ENCODE measurements at regions not wholly inside any gene's neighbourhood (a gene's known extent, or its start where the extent isn't known, plus 50 kb on each side); places are given as distances from the start of the nearest gene placed in this dataset.

DNA sequence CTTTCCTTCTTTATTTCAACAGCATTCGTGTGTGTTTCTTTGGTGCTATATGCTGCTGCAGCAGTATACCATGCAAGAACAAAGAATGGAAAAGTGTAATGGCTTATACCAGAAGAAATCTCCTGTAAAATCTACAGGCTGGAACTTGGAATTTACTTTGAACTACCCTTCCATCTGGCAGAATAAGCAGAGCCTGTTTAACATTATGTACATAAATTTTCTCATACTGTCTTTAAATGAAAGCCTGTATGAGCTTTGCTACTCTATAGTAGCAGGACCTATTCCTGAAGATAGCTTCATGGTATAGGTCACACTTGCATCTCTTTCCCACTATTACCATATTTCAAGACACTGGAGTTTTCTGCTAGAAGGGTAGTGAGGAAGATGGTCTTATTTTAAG, 522.1 kb upstream of the GHITM start:
- intact Hi-C loops (cut with DNase I), result no loop called here
- Histone ChIP-seq H3K27ac (ENCODE audit: low read depth in 1 of 2, low read length in 2 of 2) (no peak overlapping the region), H3K4me1 (ENCODE audit: control insufficient read depth in 1 of 2, insufficient read depth in 2 of 2, low read length in 2 of 2) (peaks cover 0 to 2% of the 10 kb centered on the region in 2 donors)

DNA sequence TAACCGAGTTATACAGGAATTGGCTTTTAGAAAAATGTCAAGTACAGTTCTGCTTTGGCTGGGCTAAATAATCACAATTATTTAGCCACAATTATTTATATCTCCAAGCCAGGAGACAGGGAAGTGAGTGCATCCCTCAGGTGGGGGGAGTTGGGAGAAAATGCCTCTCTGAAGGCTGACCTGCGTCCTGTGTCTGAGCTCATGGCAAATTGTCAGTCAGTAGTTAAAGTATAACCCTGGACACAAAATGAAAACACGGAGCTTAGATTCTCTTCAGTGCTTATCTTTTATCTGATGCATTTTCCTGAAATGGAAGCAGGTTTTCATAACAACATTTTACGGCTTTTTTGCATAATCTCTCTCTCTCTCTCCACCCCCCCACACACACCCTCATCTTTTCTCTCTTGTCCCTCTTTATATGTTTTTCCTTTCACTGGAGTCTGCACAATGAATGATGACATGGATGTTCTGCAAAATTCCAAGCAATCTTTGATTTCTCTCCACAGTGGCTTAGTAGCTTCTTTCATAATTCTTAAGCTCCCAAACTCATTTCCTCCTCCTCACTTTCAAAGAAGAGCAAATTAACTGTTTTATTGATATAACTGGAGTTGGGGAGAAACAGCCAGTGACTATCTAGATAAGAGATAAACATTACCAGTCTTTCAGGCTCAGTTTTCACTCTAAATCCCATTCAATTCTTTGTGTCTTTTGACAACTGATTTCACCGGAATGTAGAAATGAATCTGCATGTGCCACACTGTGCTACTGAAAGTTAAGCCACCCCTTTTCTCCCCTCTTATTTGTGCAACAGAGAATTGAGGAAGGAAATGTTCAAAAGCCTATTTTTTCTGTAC, 521.4 kb upstream of the GHITM start:
- Histone ChIP-seq H3K36me3 (ENCODE audit: control insufficient read depth in 1 of 2, insufficient read depth in 2 of 2, low read length in 1 of 2) (no peaks in the 10 kb centered on the region), H3K4me1 (ENCODE audit: control insufficient read depth in 1 of 2, insufficient read depth in 2 of 2, low read length in 2 of 2) (no peaks in the 10 kb centered on the region), H3K4me3 (ENCODE audit: low read length in 2 of 2) (no peak overlapping the region), H3K27me3 (ENCODE audit: control insufficient read depth in 1 of 2, insufficient read depth in 2 of 2, low read length in 1 of 2) (no peaks in the 10 kb centered on the region), H3K27ac (ENCODE audit: low read depth in 1 of 2, low read length in 2 of 2) (no peak overlapping the region), H3K9me3 (ENCODE audit: control insufficient read depth, low read length) (no peaks in the 10 kb centered on the region)
- DNase-seq (no peak), ATAC-seq (ENCODE audit: low FRiP score) (no peak)
- WGBS, 2 donors, result 51 to 56% methylated on average over 5 of the region's 5 CpGs
- intact Hi-C loops (cut with DNase I), result no loop called here

More for the DNA sequence above, 522.1 kb upstream of the GHITM start:
- ATAC-seq (ENCODE audit: low FRiP score) (no peak), DNase-seq (no peak)
- WGBS, 2 donors, result 73 to 83% methylated on average over 1 of the region's 1 CpG
- no peaks in the 10 kb centered on the region for H3K36me3 ChIP-seq (ENCODE audit: control insufficient read depth in 1 of 2, insufficient read depth in 2 of 2, low read length in 1 of 2)
- H3K4me3 ChIP-seq (ENCODE audit: low read length in 2 of 2), result no peak overlapping the region
- no peaks in the 10 kb centered on the region for H3K27me3 ChIP-seq (ENCODE audit: control insufficient read depth in 1 of 2, insufficient read depth in 2 of 2, low read length in 1 of 2)
- no peaks in the 10 kb centered on the region for H3K9me3 ChIP-seq (ENCODE audit: control insufficient read depth, low read length)

DNA sequence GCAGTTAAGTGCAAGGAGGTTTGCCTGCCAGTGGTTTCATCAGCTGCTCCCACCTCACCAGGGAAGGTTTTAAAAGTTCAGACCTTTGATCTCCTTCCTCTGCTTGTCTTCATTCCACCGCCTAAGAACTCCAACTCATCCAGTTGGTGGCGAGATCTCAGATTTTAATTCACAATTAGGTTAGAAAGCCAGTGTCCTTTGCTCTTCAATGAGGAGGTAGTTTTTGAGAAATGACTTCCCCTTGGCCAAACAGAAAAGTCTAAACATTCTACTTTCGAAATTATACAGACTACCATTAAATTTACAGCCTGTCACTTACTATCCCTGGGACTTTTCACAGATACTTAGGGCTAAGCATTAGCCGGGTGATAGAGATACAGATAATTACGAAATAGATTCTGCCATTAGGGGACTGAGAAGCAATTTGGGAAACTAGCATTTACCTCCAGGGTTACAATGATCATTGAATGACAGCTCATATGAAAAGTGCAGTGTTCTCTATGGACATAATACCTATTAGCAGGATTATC, 513.4 kb upstream of the GHITM start:
- Histone ChIP-seq H3K27ac (ENCODE audit: low read depth in 1 of 2, low read length in 2 of 2) (no peak overlapping the region), H3K4me3 (ENCODE audit: low read length in 2 of 2) (no peak overlapping the region), H3K4me1 (ENCODE audit: control insufficient read depth in 1 of 2, insufficient read depth in 2 of 2, low read length in 2 of 2) (no peaks in the 10 kb centered on the region), H3K36me3 (ENCODE audit: control insufficient read depth in 1 of 2, insufficient read depth in 2 of 2, low read length in 1 of 2) (no peaks in the 10 kb centered on the region), H3K27me3 (ENCODE audit: control insufficient read depth in 1 of 2, insufficient read depth in 2 of 2, low read length in 1 of 2) (no peaks in the 10 kb centered on the region), H3K9me3 (ENCODE audit: control insufficient read depth, low read length) (no peaks in the 10 kb centered on the region)
- 70 to 79% methylated on average over 5 of the region's 5 CpGs for WGBS, 2 donors
- intact Hi-C loops (cut with DNase I), result no loop called here
- DNase-seq (no peak), ATAC-seq (ENCODE audit: low FRiP score) (no peak)

DNA sequence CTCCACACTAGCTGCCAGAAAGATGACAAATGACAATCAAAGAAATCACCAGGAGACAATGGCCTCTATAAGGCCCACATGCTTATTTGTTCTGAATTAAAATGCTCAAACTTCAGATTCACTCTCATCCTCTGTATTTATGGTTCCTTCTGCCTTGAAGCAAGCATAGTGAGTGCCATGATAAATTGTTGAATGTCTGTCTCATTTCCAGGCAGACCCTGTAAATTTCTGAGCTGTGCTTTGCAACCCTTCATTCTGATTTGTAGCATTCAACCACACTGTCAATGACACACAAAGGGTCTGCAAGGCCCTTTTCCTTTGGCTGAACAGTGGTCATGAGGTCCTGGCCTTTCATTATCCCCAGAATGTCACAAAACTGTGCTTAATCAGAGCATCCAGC, 506.6 kb upstream of the GHITM start:
- no peak for DNase-seq
- no peaks in the 10 kb centered on the region for H3K27me3 ChIP-seq (ENCODE audit: control insufficient read depth in 1 of 2, insufficient read depth in 2 of 2, low read length in 1 of 2)
- ATAC-seq (ENCODE audit: low FRiP score), result no peak
- H3K4me3 ChIP-seq (ENCODE audit: low read length in 2 of 2), result no peak overlapping the region
- no peak overlapping the region for H3K27ac ChIP-seq (ENCODE audit: low read depth in 1 of 2, low read length in 2 of 2)
- no peaks in the 10 kb centered on the region for H3K36me3 ChIP-seq (ENCODE audit: control insufficient read depth in 1 of 2, insufficient read depth in 2 of 2, low read length in 1 of 2)
- intact Hi-C loops (cut with DNase I), result no loop called here
- no peaks in the 10 kb centered on the region for H3K4me1 ChIP-seq (ENCODE audit: control insufficient read depth in 1 of 2, insufficient read depth in 2 of 2, low read length in 2 of 2)
- peaks cover 1% of the 10 kb centered on the region for H3K9me3 ChIP-seq (ENCODE audit: control insufficient read depth, low read length)

DNA sequence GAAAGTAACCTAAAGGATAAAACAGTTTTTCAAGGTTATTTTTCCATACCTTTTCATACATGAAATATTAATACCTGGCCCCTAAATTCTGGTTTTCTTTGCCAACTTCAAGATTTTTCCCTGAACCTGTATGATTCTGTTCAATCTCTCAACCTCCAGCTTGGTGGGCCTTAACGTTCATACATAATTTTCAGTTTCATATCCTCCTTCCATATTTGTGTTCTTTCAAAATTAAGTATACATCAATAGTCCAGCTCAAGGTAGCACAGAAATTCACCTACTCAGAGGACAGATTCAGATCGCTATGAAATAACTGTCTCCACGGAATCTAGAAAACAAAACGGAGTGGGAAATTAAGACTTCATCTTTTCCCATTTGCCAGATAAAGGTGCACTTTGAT, 505.8 kb upstream of the GHITM start:
- Histone ChIP-seq H3K4me3 (ENCODE audit: low read length in 2 of 2) (no peak overlapping the region), H3K27ac (ENCODE audit: low read depth in 1 of 2, low read length in 2 of 2) (no peak overlapping the region), H3K36me3 (ENCODE audit: control insufficient read depth in 1 of 2, insufficient read depth in 2 of 2, low read length in 1 of 2) (no peaks in the 10 kb centered on the region), H3K9me3 (ENCODE audit: control insufficient read depth, low read length) (peaks cover 1% of the 10 kb centered on the region), H3K4me1 (ENCODE audit: control insufficient read depth in 1 of 2, insufficient read depth in 2 of 2, low read length in 2 of 2) (no peaks in the 10 kb centered on the region), H3K27me3 (ENCODE audit: control insufficient read depth in 1 of 2, insufficient read depth in 2 of 2, low read length in 1 of 2) (no peaks in the 10 kb centered on the region)
- no peak for DNase-seq
- WGBS, 2 donors, result 95 to 99% methylated on average over 4 of the region's 4 CpGs
- intact Hi-C loops (cut with DNase I), result no loop called here
- ATAC-seq (ENCODE audit: low FRiP score), result no peak

DNA sequence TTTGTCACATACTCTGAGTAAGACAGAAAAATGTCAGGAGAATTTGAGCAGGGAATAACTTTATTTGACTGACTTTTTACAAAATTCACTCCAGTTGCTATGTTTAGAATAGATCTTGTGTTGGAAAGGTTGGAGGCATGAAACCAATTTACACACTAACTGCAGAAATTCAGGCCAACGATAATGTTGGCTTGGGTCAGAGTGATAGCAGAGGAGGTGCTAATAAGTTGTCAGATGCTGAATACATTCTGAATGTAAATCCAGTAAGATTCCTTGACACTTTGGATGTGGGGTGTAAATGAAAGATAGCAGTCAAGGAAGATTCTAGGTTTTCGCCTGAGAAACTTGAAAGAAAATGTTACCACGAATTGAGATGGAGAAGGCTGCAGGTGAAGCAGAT, 502.5 kb upstream of the GHITM start:
- no peaks in the 10 kb centered on the region for H3K36me3 ChIP-seq (ENCODE audit: control insufficient read depth in 1 of 2, insufficient read depth in 2 of 2, low read length in 1 of 2)
- H3K4me3 ChIP-seq (ENCODE audit: low read length in 2 of 2), result no peak overlapping the region
- no peak for ATAC-seq (ENCODE audit: low FRiP score)
- DNase-seq, result no peak
- no peaks in the 10 kb centered on the region for H3K4me1 ChIP-seq (ENCODE audit: control insufficient read depth in 1 of 2, insufficient read depth in 2 of 2, low read length in 2 of 2)
- no peaks in the 10 kb centered on the region for H3K27me3 ChIP-seq (ENCODE audit: control insufficient read depth in 1 of 2, insufficient read depth in 2 of 2, low read length in 1 of 2)
- H3K27ac ChIP-seq (ENCODE audit: low read depth in 1 of 2, low read length in 2 of 2), result no peak overlapping the region
- WGBS, 2 donors, result 65 to 66% methylated on average over 3 of the region's 3 CpGs
- intact Hi-C loops (cut with DNase I), result no loop called here
- peaks cover 1% of the 10 kb centered on the region for H3K9me3 ChIP-seq (ENCODE audit: control insufficient read depth, low read length)

DNA sequence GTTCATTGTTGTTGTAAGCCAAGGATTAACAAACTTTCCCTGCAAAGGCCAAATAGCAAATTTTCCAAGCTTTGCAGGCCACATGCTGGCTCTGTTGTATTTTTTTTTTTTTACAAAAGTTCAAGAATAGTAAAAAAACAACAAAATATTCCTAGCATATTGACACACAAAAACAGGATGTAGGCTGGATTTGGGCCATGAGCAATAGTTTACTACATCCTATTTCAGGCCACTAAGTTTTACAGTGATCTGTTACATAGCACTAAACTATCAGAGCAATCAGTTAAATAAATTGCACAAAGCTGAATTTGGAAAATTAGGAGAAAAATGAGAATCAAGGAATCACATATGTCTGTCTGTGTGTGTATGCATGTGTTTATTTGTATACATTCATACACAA, 491.8 kb upstream of the GHITM start:
- ATAC-seq (ENCODE audit: low FRiP score), result no peak

DNA sequence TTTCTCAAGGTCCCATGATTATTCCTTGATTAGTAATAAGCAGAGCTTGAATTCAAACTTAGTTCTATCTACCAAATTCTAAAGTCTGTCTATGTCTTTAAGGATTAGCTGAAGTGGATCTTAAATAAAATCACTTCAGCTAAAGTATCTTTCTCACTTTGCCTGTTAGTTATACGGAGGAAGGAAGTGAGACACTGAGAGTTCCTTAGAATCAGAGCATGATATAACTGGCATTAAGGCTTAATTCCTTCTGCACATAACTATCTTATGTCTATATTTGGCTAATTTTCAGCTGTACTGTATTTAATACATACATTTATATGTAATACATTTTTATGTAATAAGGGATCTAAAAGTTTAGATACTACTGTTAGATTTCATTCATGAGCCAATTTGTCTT, 491.1 kb upstream of the GHITM start:
- intact Hi-C loops (cut with DNase I), result no loop called here
- ATAC-seq (ENCODE audit: low FRiP score) (no peak), DNase-seq (no peak)
- H3K36me3 ChIP-seq (ENCODE audit: control insufficient read depth in 1 of 2, insufficient read depth in 2 of 2, low read length in 1 of 2), result peaks cover 0 to 1% of the 10 kb centered on the region in 2 donors
- no peaks in the 10 kb centered on the region for H3K4me1 ChIP-seq (ENCODE audit: control insufficient read depth in 1 of 2, insufficient read depth in 2 of 2, low read length in 2 of 2)
- no peaks in the 10 kb centered on the region for H3K27me3 ChIP-seq (ENCODE audit: control insufficient read depth in 1 of 2, insufficient read depth in 2 of 2, low read length in 1 of 2)
- 73 to 86% methylated on average over 1 of the region's 1 CpG for WGBS, 2 donors
- H3K27ac ChIP-seq (ENCODE audit: low read depth in 1 of 2, low read length in 2 of 2), result no peak overlapping the region
- no peak overlapping the region for H3K4me3 ChIP-seq (ENCODE audit: low read length in 2 of 2)
- no peaks in the 10 kb centered on the region for H3K9me3 ChIP-seq (ENCODE audit: control insufficient read depth, low read length)

More for the DNA sequence above, 491.8 kb upstream of the GHITM start:
- Histone ChIP-seq H3K9me3 (ENCODE audit: control insufficient read depth, low read length) (no peaks in the 10 kb centered on the region), H3K4me3 (ENCODE audit: low read length in 2 of 2) (no peak overlapping the region), H3K36me3 (ENCODE audit: control insufficient read depth in 1 of 2, insufficient read depth in 2 of 2, low read length in 1 of 2) (peaks cover 0 to 1% of the 10 kb centered on the region in 2 donors), H3K27ac (ENCODE audit: low read depth in 1 of 2, low read length in 2 of 2) (no peak overlapping the region), H3K27me3 (ENCODE audit: control insufficient read depth in 1 of 2, insufficient read depth in 2 of 2, low read length in 1 of 2) (no peaks in the 10 kb centered on the region), H3K4me1 (ENCODE audit: control insufficient read depth in 1 of 2, insufficient read depth in 2 of 2, low read length in 2 of 2) (no peaks in the 10 kb centered on the region)
- intact Hi-C loops (cut with DNase I), result no loop called here
- no peak for DNase-seq

DNA sequence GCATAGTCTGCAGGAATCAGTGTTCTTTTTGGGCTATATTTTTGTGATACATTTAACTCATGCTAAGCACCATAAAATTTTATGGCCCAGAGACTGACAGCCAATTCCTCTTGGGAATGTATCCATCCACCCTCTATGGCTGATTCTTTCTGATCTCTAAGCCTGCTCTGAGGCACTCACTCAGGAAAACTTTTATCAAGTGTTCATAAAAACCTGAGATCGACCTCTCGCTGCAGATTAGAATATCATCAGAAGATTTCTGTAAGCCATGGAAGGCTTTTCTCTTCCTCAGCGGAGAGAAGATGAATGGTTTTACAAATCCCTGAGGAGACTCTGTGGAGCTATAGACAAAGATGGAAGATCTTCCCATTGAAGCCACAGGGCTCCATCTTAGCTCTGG, 489.8 kb upstream of the GHITM start:
- no peak for DNase-seq
- intact Hi-C loops (cut with DNase I), result no loop called here
- no peaks in the 10 kb centered on the region for H3K4me1 ChIP-seq (ENCODE audit: control insufficient read depth in 1 of 2, insufficient read depth in 2 of 2, low read length in 2 of 2)
- WGBS, 2 donors, result 93 to 94% methylated on average over 3 of the region's 3 CpGs
- no peak for ATAC-seq (ENCODE audit: low FRiP score)
- no peak overlapping the region for H3K27ac ChIP-seq (ENCODE audit: low read depth in 1 of 2, low read length in 2 of 2)
- no peaks in the 10 kb centered on the region for H3K27me3 ChIP-seq (ENCODE audit: control insufficient read depth in 1 of 2, insufficient read depth in 2 of 2, low read length in 1 of 2)
- no peaks in the 10 kb centered on the region for H3K9me3 ChIP-seq (ENCODE audit: control insufficient read depth, low read length)
- H3K36me3 ChIP-seq (ENCODE audit: control insufficient read depth in 1 of 2, insufficient read depth in 2 of 2, low read length in 1 of 2), result peaks cover 0 to 1% of the 10 kb centered on the region in 2 donors
- no peak overlapping the region for H3K4me3 ChIP-seq (ENCODE audit: low read length in 2 of 2)

Data from aorta (tissue), 5 donors.